Hepatocyte (in vitro differentiated cells): ENCODE measurements at regions not wholly inside any gene's neighbourhood (a gene's known extent, or its start where the extent isn't known, plus 50 kb on each side); places are given as distances from the start of the nearest gene placed in this dataset.

Experiments used
- DNase-seq: peaks from one replicate; pipeline ENCODE4 v3.0.0-alpha.2; 2016; ENCODE audit warnings: low spot score
- H2AFZ ChIP-seq: fragments of 200-600 bp; sonication (generic); 2 replicates; pipeline ENCODE4 v1.6.0; 2016; ENCODE audit warnings: antibody characterized with exemption, mild to moderate bottlenecking
- H3K27ac ChIP-seq: fragments of 200-600 bp; sonication (generic); 2 replicates; pipeline ENCODE4 v1.5.1; 2016; ENCODE audit warnings: mild to moderate bottlenecking
- H3K27me3 ChIP-seq: fragments of 200-600 bp; sonication (generic); 2 replicates; pipeline ENCODE4 v1.6.1; 2016
- H3K36me3 ChIP-seq: fragments of 200-600 bp; sonication (generic); replicated peaks from 2 replicates; pipeline ENCODE4 v1.5.1; 2016; ENCODE audit warnings: low read depth; ENCODE audit not compliant: insufficient read depth
- H3K4me1 ChIP-seq: fragments of 200-600 bp; sonication (generic); 2 replicates; pipeline ENCODE4 v1.5.1; 2016; ENCODE audit warnings: mild to moderate bottlenecking, moderate library complexity; ENCODE audit not compliant: insufficient read depth
- H3K4me2 ChIP-seq: fragments of 200-600 bp; sonication (generic); 2 replicates; pipeline ENCODE4 v1.6.0; 2016
- H3K4me3 ChIP-seq: fragments of 200-600 bp; sonication (generic); 2 replicates; pipeline ENCODE4 v1.5.1; 2016; ENCODE audit warnings: mild to moderate bottlenecking
- H3K79me2 ChIP-seq: fragments of 200-600 bp; sonication (generic); 2 replicates; pipeline ENCODE4 v1.6.0; 2017; ENCODE audit warnings: mild to moderate bottlenecking
- H3K9me2 ChIP-seq: fragments of 200-600 bp; sonication (generic); replicated peaks from 2 replicates; pipeline ENCODE4 v1.6.0; 2017; ENCODE audit warnings: mild to moderate bottlenecking; ENCODE audit not compliant: insufficient read depth
- H3K9me3 ChIP-seq: fragments of 200-600 bp; sonication (generic); 2 replicates; pipeline ENCODE4 v1.5.1; 2016; ENCODE audit warnings: low read depth, mild to moderate bottlenecking
- H4K20me1 ChIP-seq: fragments of 200-600 bp; sonication (generic); 2 replicates; pipeline ENCODE4 v1.6.0; 2016; ENCODE audit warnings: mild to moderate bottlenecking; ENCODE audit not compliant: insufficient read depth, poor library complexity, severe bottlenecking
- CTCF ChIP-seq: fragments of 200-600 bp; sonication (generic); IDR thresholded peaks from 2 replicates; pipeline ENCODE4 v1.5.1; 2016; ENCODE audit warnings: antibody characterized with exemption, mild to moderate bottlenecking; ENCODE audit not compliant: poor library complexity
- EZH2 ChIP-seq: fragments of 200-600 bp; sonication (generic); IDR thresholded peaks from 2 replicates; pipeline ENCODE4 v1.6.1; 2016; ENCODE audit warnings: antibody characterized with exemption, mild to moderate bottlenecking, borderline replicate concordance
- EZH2phosphoT487 ChIP-seq: fragments of 200-600 bp; sonication (generic); IDR thresholded peaks from one replicate; pipeline ENCODE4 v1.6.1; 2018; ENCODE audit warnings: antibody characterized with exemption, mild to moderate bottlenecking, low read depth, moderate library complexity; ENCODE audit not compliant: unreplicated experiment, severe bottlenecking
- WGBS: methylation state at CpG from one replicate; pipeline ENCODE4 v1.1.6; 2016; ENCODE audit warnings: low lambda C conversion rate; ENCODE audit errors: missing lambda C conversion rate; 5-methylcytosine and 5-hydroxymethylcytosine counted together

- no peak overlapping the region for H2AFZ ChIP-seq
- TF ChIP-seq CTCF = no peak
- no peak for TF ChIP-seq EZH2phosphoT487
- TF ChIP-seq EZH2 = no peak
- peak overlapping the region; percentile 25 for H3K4me2 ChIP-seq
- H3K27ac ChIP-seq = no peak overlapping the region
- DNase-seq = no peak
- H3K9me3 ChIP-seq = no peaks in the 10 kb centered on the region
- no peaks in the 10 kb centered on the region for H3K4me1 ChIP-seq
- no peaks in the 10 kb centered on the region for H3K36me3 ChIP-seq
- no peaks in the 10 kb centered on the region for H3K27me3 ChIP-seq
- H4K20me1 ChIP-seq = no peaks in the 10 kb centered on the region
- H3K9me2 ChIP-seq = no peaks in the 10 kb centered on the region
- no peaks in the 10 kb centered on the region for H3K79me2 ChIP-seq
- 74% methylated on average over 4 of the region's 4 CpGs for WGBS
- H3K4me3 ChIP-seq = no peak overlapping the region
Observed at GRCh38 chr4:188606635-188607034, 467.4 kb downstream of the TRIML1 start.

- Histone ChIP-seq H3K27ac (no peak overlapping the region), H3K36me3 (no peaks in the 10 kb centered on the region), H3K79me2 (no peaks in the 10 kb centered on the region), H3K4me2 (no peak overlapping the region), H3K27me3 (no peaks in the 10 kb centered on the region), H4K20me1 (no peaks in the 10 kb centered on the region), H3K4me3 (no peak overlapping the region), H3K9me2 (no peaks in the 10 kb centered on the region), H3K9me3 (no peaks in the 10 kb centered on the region), H3K4me1 (no peaks in the 10 kb centered on the region), H2AFZ (no peak overlapping the region)
- 93% methylated on average over 3 of the region's 3 CpGs for WGBS
- no peak for DNase-seq
- TF ChIP-seq CTCF = no peak
- no peak for TF ChIP-seq EZH2
- no peak for TF ChIP-seq EZH2phosphoT487
Observed at GRCh38 chr4:188611143-188611542, 471.9 kb downstream of the TRIML1 start.

GRCh38 chr4:188612659-188613058 is 473.4 kb downstream of the TRIML1 start:
- H3K79me2 ChIP-seq = no peaks in the 10 kb centered on the region
- WGBS = 98% methylated on average over 2 of the region's 2 CpGs
- TF ChIP-seq CTCF (no peak), EZH2 (no peak), EZH2phosphoT487 (no peak)
- no peaks in the 10 kb centered on the region for H3K9me3 ChIP-seq
- no peak overlapping the region for H2AFZ ChIP-seq
- no peak overlapping the region for H3K27ac ChIP-seq
- no peaks in the 10 kb centered on the region for H3K9me2 ChIP-seq
- no peaks in the 10 kb centered on the region for H3K4me1 ChIP-seq
- H3K4me3 ChIP-seq = no peak overlapping the region
- no peak for DNase-seq
- H3K36me3 ChIP-seq = no peaks in the 10 kb centered on the region
- no peaks in the 10 kb centered on the region for H3K27me3 ChIP-seq
- H4K20me1 ChIP-seq = no peaks in the 10 kb centered on the region
- no peak overlapping the region for H3K4me2 ChIP-seq

- no peak overlapping the region for H3K4me3 ChIP-seq
- no peak for DNase-seq
- no peak overlapping the region for H3K27ac ChIP-seq
- no peaks in the 10 kb centered on the region for H3K9me3 ChIP-seq
- 84% methylated on average over 1 of the region's 1 CpG for WGBS
- H3K36me3 ChIP-seq = no peaks in the 10 kb centered on the region
- H2AFZ ChIP-seq = no peak overlapping the region
- no peaks in the 10 kb centered on the region for H3K79me2 ChIP-seq
- H3K4me1 ChIP-seq = no peaks in the 10 kb centered on the region
- no peaks in the 10 kb centered on the region for H3K27me3 ChIP-seq
- TF ChIP-seq EZH2phosphoT487 (no peak), CTCF (no peak), EZH2 (no peak)
- H4K20me1 ChIP-seq = no peaks in the 10 kb centered on the region
- no peaks in the 10 kb centered on the region for H3K9me2 ChIP-seq
- H3K4me2 ChIP-seq = no peak overlapping the region
Observed at GRCh38 chr4:188613976-188614375, 474.7 kb downstream of the TRIML1 start.
